NB4 (cell line): ENCODE measurements at regions not wholly inside any gene's neighbourhood (a gene's known extent, or its start where the extent isn't known, plus 50 kb on each side); places are given as distances from the start of the nearest gene placed in this dataset.

Experiments
- DNase-seq: peaks from one replicate; pipeline ENCODE4 v3.0.0; 2010; ENCODE audit warnings: low read depth
- H3K4me3 ChIP-seq: one replicate; pipeline ENCODE4 v1.5.1; 2011; ENCODE audit warnings: mild to moderate bottlenecking, low read depth, low read length, moderate library complexity
- MAX ChIP-seq: IDR thresholded peaks from 2 replicates; pipeline ENCODE4 v1.6.1; 2011; ENCODE audit warnings: low read depth, low read length
- MYC ChIP-seq: IDR thresholded peaks from 2 replicates; pipeline ENCODE4 v1.6.1; 2011; ENCODE audit warnings: low read depth, low read length
- POLR2A ChIP-seq: IDR thresholded peaks from 2 replicates; pipeline ENCODE4 v1.6.1; 2011; ENCODE audit warnings: mild to moderate bottlenecking; ENCODE audit not compliant: insufficient read length; ENCODE audit errors: extremely low read depth
- TF ChIP-seq, protein P1 (sequence below): IDR thresholded peaks from one replicate; pipeline ENCODE4 v1.5.1; 2012; ENCODE audit warnings: low read depth, low read length

- no peak for DNase-seq
- no peak for TF ChIP-seq POLR2A
- no peak for TF ChIP-seq MAX
- TF ChIP-seq, protein P1, sequence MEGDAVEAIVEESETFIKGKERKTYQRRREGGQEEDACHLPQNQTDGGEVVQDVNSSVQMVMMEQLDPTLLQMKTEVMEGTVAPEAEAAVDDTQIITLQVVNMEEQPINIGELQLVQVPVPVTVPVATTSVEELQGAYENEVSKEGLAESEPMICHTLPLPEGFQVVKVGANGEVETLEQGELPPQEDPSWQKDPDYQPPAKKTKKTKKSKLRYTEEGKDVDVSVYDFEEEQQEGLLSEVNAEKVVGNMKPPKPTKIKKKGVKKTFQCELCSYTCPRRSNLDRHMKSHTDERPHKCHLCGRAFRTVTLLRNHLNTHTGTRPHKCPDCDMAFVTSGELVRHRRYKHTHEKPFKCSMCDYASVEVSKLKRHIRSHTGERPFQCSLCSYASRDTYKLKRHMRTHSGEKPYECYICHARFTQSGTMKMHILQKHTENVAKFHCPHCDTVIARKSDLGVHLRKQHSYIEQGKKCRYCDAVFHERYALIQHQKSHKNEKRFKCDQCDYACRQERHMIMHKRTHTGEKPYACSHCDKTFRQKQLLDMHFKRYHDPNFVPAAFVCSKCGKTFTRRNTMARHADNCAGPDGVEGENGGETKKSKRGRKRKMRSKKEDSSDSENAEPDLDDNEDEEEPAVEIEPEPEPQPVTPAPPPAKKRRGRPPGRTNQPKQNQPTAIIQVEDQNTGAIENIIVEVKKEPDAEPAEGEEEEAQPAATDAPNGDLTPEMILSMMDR = no peak
- no peak for TF ChIP-seq MYC
- H3K4me3 ChIP-seq = no peak overlapping the region
Measured at GRCh38 chr4:126448086-126448845, 1133.5 kb downstream of the FAT4 start.

- TF ChIP-seq, protein P1 = no peak
- TF ChIP-seq POLR2A (no peak), MYC (no peak), MAX (no peak)
- DNase-seq = no peak
- H3K4me3 ChIP-seq = no peak overlapping the region
Measured at GRCh38 chr4:126451237-126451873, 1136.6 kb downstream of the FAT4 start.

DNA sequence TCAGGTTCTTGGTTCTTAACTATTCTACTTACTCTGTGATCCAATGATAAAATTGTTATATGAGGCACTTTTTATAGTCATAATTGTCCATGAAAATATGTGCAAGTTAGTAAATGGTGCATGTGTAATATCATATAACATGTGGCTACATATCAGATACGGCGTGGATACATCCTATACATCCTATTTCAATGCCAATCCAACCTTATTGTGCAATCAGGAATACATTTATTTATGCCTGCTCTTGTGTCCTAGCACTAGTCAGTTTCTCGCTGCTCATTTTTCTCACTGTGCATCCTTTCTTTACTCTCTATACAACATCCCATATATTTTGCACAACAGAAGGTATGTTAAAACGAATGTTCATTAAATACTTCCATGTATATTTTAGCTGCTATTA is 1141.1 kb downstream of the FAT4 start:
- no peak for TF ChIP-seq MYC
- TF ChIP-seq POLR2A = no peak
- TF ChIP-seq MAX = no peak
- TF ChIP-seq, protein P1 = no peak
- DNase-seq = no peak
- H3K4me3 ChIP-seq = no peak overlapping the region

DNA sequence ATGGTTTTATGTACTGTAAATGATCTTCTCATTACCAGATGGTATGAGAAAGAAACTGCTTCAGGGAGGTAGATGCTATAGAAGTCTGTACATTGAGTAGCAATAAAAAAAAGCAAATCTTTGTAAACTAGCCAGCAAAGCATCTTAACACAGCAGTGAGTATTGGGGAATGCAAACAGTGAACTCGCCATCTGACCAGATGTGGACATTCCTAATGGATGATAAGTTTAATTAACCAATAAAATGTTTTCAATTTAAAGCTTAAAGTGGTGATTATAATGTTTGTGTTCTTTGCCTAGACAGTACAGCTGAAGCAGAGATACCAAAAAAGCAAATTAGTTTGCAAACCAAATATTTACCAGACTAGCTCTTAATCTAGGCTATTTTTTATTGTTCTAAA is 1144.2 kb downstream of the FAT4 start:
- no peak overlapping the region for H3K4me3 ChIP-seq
- TF ChIP-seq MAX = no peak
- TF ChIP-seq POLR2A = no peak
- TF ChIP-seq, protein P1 = no peak
- no peak for TF ChIP-seq MYC
- no peak for DNase-seq

DNA sequence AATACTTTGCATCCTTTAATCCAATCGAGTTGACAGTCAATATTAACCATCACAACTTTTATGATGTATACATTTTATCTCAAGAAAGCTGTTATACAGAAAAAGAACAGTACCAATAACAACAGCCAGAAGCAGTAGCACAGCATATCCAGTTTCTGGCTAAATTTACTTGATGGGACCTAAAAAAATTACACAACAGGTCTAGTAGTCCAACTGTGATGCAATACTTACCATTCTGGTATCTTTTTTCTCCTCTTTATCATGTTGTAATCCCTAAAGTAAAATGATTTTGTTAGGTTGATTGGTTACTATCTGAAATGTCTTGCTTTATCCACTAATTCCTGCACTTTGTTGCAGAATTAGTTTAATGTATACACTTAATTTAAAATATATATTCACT is 1150.6 kb downstream of the FAT4 start:
- TF ChIP-seq, protein P1 = no peak
- TF ChIP-seq POLR2A (no peak), MAX (no peak), MYC (no peak)
- DNase-seq = no peak
- H3K4me3 ChIP-seq = no peak overlapping the region
